HG03045 (cell line): ENCODE measurements at regions not wholly inside any gene's neighbourhood (a gene's known extent, or its start where the extent isn't known, plus 50 kb on each side); places are given as distances from the start of the nearest gene placed in this dataset.

Source experiments
- ATAC-seq: cut with Tn5 transposase; IDR thresholded peaks from one replicate; pipeline ENCODE4 v1.9.1; 2021; ENCODE audit warnings: mild to moderate bottlenecking, moderate library complexity; ENCODE audit not compliant: unreplicated experiment

- ATAC-seq, result no peak
Observed at GRCh38 chr18:11237484-11237883, 88.1 kb upstream of the PIEZO2 start.

GRCh38 chr18:11237066-11237465, 87.7 kb upstream of the PIEZO2 start:
- ATAC-seq, result no peak

DNA sequence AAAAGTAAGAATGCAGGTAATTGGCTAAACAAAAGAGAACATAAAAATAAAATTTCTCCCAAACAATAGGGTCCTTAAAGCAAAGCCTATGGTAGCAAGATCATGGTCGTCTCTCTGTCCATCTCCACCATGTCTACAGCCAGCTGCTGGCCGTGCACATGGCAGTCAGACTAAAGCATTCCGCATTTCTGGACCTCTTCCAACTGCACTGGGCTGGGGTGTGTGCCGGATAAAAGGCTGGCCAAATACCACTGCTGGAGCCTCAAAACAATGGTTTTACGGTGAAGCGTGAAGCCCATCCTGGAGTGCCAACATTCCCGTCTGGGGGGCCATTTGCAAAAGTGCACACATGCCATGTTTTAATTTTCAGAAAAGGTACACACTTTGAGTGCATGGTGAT, 74.8 kb upstream of the PIEZO2 start:
- no peak for ATAC-seq

DNA sequence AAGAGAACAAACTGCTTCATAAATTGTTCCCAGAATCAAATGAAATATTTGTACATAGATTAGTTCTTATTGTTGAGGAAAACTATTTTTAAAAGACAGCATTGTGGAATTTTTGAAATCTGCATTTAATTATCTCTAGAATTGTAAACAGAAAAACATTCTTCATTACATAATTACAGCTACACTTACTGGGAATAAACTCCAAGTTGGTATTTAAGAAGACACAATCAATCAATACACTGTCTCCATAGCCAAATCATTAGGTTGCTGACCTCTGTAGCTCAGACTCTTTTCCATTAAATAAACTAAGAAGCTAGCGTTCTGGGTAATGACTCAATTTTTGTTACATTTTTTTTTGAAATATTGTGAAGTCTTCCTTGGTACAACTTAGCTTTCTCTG, 70.2 kb upstream of the PIEZO2 start:
- ATAC-seq, result no peak

DNA sequence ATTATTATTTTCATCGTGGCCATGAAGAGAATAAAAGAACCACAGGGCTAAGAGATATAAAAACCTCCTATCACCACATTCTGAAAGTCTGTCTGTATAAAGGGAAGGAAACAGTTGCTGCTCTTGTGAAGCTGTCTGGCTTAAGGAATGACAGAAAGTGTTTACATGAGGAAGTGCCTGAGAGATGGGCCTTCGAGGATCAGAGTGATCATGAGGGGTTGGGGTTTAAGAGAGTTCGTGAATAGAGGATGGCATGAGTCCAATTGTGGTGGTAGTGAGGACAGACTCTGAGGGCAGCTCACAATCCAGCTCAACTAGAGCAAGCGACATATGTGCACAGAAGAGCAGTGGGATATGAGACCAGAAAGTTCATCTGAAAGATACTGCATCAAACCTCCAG, 65.8 kb upstream of the PIEZO2 start:
- no peak for ATAC-seq

- no peak for ATAC-seq
Observed at GRCh38 chr18:11204020-11204419, 54.7 kb upstream of the PIEZO2 start.

DNA sequence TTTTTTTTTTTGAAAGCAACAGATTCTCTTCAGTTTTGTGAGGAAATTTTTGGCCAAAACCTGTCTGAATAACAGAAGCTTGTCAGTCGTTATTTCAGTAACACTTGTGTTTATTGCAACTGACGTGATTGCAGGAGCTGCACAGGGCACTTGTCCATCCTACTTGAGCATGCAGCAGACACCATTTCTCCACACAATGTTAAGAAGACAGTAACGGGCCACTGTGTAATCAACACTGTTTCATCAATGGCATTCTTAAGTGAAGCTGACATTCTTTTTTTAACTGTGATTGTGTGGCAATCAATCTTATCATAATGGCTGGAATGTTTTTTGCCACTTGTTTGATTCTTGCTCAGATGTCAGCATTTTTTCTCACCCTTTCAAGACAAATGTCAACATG, 50.1 kb upstream of the PIEZO2 start:
- ATAC-seq, result no peak
